HG03064 (cell line): ENCODE measurements at regions not wholly inside any gene's neighbourhood (a gene's known extent, or its start where the extent isn't known, plus 50 kb on each side); places are given as distances from the start of the nearest gene placed in this dataset.

ENCODE experiments used
- ATAC-seq: cut with Tn5 transposase; IDR thresholded peaks from one replicate; pipeline ENCODE4 v1.9.1; 2021; ENCODE audit warnings: low read depth; ENCODE audit not compliant: unreplicated experiment

DNA sequence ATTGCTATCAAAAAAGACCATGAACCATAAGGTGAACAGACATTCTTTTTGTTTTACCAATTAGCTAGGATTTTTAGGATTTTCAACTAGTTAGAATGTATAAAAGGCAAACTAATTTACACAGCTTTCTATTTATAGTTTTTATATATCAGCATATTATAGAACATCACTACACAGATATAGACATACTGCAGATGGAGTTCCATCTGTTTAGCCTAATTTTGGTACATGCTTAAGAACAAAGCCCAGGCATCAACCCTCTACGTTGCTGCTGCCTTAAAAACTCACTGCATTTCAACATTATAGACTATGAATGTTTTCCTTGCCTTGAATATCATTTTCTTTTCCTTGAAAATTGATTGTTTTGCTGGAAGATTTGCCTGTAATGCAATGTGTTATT, 2227.5 kb upstream of the C9orf72 start:
- ATAC-seq = no peak

DNA sequence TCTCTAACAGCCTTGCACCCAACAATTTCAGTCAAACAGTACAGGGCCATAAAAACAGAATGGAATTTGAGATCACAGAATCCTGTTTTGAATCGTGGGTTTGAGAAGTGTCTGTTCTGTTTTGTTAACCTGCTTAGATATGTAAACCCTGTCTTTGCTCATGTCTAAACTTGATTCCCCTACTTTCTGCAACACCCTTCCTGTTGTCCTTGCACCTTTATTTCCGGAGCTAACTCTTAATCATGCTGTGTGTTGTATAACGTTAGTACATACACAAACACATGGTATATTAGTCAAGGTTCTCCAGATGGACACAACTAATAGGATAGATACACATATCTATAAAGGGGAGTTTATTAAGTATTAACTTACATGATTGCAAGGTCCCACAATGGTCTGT, 2229.2 kb upstream of the C9orf72 start:
- no peak for ATAC-seq

DNA sequence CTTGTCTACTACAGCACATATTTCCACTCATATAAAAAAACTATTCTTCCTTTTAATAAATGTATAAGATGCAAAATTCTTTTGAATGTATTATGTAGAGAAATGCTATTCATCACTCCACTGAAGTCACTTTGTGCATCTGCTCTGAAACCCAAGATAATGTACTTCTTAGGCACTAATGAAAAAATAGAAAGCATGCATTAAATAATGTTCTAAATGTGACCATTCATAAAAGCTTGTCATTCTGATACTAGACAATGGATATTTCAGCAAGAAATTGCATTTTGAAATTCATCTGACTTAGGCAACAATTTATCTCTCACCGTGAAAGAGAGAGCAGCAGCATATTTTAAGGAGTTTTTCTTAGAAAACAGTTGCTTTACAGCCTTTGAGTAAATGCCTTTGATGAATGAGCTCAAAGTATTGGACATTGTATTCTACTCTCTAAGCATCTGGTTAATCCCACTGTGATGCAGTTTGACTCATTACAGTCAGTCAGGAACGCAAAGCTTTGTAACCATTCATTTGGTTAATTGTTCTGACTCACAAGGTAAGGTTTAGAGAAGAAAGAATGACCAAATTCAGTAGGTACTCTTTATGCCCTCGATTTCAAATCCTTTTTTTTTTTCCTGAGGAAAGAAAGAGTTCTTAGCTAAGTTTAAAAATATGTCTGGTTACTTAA, 2233.8 kb upstream of the C9orf72 start:
- no peak for ATAC-seq

DNA sequence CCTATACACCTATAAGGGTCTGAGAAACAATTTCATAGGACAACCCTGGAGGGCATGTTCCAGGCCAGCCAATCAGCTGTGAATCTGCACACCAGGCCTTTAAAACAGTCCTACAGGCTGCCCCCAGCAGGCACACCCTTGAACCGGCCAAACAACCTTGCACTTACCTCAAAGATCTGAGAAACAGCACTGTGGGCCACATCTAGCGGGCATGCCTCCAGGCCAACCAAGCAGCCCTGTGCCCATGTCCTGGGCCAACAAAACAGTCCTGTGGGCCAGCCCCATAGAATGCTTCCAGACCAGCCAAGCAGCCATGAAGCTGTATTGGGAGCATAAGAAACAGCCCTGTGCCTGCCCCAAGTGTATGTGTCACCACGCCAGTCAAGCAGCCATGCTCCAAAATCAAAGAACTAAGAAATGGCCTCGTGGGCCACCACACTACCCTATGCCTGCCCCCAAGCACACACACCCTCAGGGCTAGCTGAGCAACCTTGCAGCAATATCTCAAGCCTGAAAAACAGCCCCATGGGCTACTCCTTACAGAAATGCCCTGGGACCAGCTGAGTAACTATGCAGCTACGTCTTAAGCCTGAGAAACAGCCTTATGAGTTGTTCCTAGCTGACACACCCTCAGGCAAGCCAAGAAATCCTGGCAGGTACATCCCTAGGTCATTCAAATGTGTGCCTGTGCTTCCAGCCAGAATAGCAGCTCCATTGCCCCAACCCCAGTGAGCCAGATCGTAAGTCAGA, 2243.8 kb upstream of the C9orf72 start:
- ATAC-seq = no peak

DNA sequence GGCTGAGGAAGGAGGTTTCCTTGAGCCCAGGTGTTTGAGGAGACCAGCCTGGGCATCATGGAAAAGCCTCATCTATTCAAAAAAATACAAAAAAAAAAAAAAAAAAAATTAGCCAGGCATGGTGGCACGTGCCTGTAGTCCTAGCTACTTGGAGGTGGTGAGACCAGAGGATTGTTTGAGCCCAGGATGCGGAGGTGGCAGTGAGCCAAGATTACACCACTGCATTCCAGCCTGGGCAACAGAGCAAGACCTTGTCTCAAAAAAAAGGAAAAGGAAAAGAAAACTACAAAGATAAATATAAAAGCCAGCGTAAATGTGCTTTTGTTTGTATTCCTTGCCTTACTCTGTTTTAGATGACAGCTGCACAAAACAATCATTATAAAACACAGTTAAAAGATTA, 2249.2 kb upstream of the C9orf72 start:
- ATAC-seq = no peak

DNA sequence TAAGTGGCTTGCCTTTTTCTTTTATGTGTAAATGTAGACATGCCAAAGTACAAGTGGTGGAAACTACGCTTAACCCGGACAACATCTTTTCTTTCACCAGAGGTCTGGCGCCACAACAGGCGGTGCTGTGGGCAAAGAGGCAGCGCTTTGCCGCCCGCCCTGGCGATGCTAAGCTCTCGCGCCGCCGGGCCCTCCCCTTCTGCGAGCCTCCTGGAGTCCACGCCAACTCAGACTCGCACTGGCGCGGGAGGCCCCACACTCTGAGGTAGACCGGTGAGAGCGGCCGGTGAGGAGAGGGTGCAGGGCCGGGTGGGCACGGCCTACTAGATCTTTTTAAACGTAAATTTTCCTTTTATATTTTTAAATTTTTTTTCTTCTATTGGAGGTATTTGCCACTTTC, 2253.1 kb upstream of the C9orf72 start:
- ATAC-seq = no peak

DNA sequence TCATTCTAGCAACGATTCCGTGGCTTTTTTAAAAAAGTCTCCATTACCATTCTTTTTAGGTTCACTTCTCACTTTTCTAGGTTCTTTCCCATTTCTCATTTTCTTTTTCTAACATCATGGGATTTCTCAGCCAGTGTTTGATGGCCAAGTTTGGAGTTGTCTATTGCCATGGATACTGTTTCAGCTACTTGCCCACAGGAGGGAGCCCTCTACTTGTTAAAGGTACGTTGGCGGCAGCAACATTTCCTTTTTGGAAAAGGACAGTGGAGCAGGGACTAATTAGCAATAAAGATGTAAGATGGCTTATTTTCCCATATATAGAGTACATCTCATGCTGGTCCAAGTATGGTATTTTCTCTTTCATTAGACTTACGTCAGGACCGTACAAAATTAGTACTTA, 2257.5 kb upstream of the C9orf72 start:
- no peak for ATAC-seq

DNA sequence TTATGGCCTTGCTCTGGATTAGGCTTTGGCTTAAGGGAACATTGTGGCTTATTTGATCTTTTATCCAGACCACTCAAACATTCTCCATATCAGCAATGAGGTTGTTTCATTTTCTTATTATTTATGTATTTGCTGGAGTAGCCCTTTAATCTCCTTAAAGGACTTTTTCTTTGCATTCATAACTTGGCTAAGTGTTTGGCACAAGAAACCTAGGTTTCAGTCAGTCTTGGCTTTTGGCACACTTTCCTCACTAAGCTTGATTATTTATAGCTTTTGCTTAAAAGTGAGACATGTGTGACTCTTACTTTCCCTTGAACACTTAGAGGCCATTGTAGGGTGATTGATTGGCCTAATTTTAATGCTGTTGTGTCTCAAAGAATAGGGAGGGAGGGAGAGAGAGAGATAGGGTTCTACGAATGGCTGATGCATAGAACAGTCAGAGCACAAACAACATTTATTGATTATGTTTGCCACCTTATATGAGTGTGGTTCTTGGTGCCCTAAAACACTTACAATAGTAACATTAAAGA, 2265.3 kb upstream of the C9orf72 start:
- no peak for ATAC-seq

DNA sequence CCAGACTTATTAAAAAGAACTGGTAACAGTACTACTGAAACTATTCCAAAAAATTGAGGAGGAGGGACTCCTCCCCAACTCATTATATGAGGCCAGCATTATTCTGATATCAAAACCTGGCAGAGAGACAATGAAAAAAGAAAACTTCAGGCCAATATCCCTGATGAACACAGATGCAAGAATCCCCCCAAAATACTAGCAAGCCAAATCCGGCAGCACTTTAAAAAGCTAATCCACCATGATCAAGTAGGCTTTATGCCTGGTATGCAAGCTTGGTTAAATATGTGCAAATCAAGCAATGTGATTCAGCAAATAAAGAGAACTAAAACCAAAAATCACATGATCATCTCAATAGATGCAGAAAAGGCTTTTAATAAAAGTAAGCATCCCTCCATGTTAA, 2271.0 kb upstream of the C9orf72 start:
- ATAC-seq = no peak

DNA sequence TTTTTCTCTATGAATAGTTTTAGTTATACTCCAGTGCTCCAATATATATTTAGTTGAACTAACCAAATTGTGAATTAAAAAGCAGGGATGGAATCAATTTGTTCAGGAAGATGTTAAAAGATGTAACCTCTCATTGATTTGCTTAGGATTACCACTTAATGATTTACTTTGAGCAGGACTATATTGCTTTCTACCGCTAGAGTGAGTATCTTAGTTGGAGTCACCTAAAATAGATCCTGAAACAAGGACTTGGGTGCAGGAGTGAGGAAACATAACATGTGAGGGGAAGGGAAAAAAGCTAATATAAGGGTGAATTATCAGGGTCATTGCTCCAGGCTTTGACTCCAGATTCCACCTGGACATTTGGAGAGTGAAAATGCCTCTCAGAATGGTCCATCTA, 2277.4 kb upstream of the C9orf72 start:
- ATAC-seq = no peak

DNA sequence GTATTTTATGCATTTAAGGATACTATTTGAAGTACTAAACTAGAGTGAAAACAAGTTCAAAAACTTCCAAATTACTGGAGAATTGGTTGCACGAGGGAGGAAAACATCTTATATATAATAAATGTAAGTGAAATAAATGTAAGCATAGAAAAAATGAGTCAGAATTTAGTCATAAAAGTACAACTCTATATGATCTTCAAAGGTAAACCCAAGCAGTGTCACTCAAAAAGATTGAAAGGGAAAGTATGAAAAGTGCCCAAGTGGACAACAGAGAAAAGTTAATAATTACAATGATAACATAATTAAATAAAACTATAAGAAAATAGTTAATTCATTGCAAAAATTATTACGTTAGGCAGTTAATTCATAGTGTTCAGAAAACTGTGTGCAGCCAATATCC, 2288.5 kb upstream of the C9orf72 start:
- no peak for ATAC-seq

DNA sequence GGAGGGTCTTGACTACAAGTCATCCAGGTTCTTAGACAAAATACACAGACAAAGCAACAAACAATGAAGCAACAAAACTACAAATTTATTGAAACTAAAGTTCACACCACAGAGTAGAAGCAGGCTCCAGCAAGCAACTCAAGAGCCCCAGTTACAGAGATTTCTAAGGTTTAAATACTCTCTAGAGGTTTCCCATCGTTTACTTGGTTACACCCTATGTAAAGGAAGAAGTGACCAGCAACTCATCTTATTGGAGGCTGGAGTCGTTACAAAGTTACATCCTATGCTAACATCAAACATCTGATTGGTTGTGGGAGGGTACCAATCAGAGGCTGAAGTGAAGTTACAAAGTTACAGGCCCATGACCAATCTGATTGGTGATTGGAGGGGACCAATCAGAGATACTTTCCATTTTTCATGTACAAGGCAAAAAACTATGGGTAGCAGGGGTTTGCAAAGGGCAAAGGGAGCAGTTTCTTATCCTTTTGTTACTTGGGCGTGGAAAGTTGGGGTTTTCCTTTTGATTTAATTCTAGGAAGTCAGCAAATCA, 2292.6 kb upstream of the C9orf72 start:
- ATAC-seq = no peak

DNA sequence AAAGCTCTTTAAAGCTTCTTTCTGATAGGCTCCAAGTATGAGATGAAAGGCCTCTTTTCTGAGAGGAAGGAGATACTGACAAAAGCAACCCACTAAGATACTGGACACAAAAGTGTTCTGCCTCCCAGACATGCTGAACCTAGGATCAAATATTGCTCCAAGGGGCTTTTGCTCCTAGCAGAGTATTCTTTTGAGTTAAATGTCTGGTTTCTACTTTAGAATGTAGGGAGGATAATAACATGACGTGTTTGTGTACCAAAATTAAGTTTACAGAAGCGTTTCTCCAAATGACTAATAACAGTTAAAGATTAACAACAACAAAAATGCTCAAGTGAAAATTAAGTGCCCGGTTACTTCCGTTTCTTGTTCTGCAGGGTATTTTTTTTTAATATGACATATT, 2293.3 kb upstream of the C9orf72 start:
- no peak for ATAC-seq

DNA sequence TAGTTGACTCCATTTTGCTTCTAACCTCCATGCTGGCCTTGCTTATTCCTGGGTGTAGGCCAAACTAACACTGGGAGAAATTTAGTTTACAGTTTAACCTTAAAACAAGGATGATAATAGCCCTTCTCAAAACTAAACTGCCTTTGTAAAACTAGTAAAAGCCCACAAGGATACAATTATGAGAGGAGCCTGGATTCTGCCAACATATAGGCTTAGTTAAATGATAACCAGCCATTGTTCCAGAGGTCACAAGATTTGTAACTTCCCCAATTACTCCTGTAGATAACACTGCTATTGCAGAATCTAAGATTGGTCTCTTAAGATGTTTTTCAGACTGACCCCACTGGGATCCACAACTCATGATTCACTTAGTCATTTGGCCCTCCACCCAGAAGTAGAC, 2300.3 kb upstream of the C9orf72 start:
- ATAC-seq = no peak

DNA sequence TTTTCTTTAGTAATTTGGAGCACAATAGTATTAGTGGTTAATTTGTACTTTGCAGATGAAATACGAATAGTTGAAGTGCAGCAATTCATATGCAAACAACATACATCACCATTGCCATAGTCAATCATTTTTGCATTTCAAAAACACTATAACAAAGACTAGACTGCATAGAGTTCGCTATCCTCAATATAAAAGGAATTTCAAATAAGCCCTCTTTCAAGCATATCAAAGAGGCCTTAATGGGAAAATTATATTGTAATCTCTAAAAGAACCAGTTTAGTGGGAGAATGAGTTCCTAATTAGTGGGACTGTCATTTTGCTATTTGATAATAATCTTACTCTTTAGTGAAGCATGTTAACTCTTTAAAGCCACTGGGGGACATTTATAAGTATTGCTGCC, 2302.3 kb upstream of the C9orf72 start:
- ATAC-seq = no peak

DNA sequence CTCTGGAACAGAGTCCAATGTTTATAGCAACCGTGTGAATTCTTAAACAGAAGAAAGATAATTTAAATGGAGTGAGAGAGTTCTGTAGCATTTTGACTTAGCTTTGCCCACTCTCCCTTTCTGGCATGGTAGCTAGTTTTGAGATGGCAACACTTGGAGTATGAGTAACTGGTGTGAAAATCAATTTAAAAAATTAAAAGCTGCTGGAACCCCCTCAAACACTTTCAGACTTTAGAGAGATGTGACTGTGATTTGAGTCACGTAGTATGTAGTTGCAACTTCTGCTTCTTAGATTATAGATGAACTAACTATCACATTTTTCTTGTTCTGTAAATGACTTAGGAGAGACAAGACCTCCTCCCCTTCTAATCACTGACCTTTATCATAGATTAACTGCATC, 2309.5 kb upstream of the C9orf72 start:
- ATAC-seq = no peak

DNA sequence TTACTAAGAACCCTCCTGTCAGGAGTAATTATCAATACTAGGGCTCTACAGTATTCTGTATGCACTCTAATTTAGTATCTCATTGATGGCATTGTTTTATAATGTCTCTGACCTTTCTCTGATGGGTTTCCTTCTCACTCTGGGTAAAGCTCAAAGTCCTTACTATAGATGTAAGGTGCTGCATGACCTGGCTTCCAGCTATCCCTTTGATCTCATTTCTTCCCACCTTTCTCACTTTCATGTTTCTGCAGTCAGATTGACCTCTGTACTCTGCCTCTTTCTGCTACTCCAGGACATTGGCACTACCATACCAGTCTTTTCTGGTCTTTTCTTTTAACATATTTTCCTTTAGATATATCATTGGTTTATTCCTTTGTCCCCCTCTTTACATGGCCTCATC, 2332.8 kb upstream of the C9orf72 start:
- no peak for ATAC-seq

DNA sequence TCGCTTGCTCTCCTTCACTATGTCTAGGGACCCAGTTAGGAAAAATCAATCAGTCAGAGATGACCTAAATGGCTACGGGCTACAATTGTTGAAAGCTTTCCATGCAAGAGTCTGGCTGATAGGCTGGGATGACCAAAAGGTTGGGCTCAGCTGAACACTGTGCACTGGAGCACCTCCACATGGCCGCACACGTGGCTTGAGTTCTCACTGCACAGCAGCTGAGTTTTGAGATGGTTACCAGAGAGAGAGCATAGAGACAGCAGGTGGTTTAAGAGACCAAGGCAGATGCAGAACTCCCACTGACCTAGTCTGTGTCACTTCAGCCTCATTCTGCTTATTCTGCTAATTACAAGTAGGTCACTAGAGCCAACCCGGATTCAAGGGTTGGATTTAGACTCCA, 2354.8 kb upstream of the C9orf72 start:
- ATAC-seq = no peak

DNA sequence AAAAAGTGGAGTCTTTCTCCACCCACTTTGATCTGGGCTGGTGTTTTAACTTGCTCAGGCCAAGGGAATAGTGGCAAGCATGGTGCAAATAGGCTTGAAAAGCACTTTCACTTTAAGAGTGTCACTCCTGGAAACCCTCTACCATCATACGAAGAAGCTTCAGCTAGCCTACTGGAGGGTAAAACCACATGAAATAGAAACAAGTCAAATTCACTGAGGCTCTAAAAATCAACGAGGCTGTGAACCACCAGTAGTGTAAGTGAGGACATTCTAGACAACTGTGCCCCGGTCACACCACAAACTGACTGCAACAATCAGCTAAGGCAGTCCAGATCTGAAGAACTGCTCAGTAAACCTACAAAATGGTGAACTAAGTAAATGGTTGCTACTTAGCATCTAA, 2366.3 kb upstream of the C9orf72 start:
- no peak for ATAC-seq

DNA sequence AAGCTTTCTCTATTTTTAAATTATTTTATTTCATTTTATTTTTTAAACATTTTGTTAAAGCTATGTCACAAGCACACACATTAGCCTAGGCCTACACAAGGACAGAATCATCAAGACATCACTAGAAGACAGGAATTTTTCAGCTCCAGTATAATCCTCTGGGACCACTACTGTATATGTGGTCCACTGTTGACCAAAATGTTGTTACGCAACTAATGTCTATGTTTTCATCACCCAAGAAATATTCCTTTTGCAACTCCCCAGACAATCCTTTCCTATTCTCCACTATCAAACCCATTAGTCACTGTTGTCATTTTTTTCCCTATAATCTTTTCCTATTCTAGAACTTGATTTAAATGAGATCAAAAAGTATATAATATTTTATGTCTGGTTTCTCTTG, 2371.7 kb upstream of the C9orf72 start:
- no peak for ATAC-seq

DNA sequence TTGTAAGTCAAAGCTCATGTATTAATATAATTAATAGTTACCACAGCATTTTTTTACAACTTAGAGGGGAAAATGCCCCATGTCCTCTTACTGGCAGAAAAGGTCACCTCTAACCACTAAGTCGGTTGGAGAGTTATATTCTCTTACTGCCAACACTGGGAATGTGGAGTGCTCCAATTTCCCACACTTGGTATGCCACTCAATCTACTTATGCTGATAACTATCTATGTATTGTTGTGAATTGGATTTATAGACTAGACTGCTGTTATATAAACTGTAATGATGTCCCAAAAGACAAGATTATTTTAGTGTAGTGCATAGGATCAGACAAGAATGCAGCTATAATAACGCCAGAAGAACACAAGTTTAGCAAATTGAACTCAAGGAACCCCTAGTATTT, 2385.2 kb upstream of the C9orf72 start:
- no peak for ATAC-seq

DNA sequence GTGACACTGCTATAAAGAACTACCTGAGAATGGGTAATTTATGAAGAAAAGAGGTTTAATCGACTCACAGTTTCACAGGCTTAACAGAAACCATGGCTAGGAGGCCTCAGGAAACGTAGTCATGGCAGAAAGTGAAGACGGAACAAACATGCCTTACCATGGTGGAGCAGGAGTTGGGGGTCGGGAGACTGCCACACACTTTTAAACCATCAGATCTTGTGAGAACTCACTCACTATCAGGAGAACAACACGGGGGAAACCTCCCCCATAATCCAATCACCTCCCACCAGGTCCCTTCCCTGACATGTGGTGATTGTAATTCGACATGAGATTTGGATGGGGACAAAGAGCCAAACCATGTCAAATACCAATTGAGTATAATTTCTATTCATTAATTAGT, 2392.6 kb upstream of the C9orf72 start:
- no peak for ATAC-seq
